ENCODE measurements at regions not wholly inside any gene's neighbourhood (a gene's known extent, or its start where the extent isn't known, plus 50 kb on each side); places are given as distances from the start of the nearest gene placed in this dataset.

DNA sequence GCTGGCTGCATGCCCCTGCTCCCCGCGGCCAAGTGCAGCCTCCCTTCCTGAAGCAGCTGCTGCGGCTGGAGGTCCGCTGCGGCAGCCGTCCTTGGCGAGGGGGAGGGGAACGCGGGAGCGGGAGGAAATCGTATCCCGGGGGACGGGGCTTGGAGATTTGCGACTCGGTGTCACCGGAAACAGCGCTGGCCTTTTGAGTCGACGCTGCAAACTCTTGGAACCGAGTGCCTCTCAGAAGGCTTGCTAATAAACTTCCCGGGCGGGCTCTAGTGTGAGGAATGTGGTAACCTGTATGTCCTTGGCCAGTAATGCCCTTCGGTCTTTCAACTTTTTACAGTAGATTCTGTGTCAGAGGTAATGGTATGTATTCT is 82.7 kb downstream of the PTPDC1 start:
- TF ChIP-seq, protein P1, sequence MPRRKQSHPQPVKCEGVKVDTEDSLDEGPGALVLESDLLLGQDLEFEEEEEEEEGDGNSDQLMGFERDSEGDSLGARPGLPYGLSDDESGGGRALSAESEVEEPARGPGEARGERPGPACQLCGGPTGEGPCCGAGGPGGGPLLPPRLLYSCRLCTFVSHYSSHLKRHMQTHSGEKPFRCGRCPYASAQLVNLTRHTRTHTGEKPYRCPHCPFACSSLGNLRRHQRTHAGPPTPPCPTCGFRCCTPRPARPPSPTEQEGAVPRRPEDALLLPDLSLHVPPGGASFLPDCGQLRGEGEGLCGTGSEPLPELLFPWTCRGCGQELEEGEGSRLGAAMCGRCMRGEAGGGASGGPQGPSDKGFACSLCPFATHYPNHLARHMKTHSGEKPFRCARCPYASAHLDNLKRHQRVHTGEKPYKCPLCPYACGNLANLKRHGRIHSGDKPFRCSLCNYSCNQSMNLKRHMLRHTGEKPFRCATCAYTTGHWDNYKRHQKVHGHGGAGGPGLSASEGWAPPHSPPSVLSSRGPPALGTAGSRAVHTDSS (tag by site-specific recombination; IDR thresholded peaks at IDR 0.05) = no peak
- TF ChIP-seq, protein P2, sequence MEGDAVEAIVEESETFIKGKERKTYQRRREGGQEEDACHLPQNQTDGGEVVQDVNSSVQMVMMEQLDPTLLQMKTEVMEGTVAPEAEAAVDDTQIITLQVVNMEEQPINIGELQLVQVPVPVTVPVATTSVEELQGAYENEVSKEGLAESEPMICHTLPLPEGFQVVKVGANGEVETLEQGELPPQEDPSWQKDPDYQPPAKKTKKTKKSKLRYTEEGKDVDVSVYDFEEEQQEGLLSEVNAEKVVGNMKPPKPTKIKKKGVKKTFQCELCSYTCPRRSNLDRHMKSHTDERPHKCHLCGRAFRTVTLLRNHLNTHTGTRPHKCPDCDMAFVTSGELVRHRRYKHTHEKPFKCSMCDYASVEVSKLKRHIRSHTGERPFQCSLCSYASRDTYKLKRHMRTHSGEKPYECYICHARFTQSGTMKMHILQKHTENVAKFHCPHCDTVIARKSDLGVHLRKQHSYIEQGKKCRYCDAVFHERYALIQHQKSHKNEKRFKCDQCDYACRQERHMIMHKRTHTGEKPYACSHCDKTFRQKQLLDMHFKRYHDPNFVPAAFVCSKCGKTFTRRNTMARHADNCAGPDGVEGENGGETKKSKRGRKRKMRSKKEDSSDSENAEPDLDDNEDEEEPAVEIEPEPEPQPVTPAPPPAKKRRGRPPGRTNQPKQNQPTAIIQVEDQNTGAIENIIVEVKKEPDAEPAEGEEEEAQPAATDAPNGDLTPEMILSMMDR (tag by site-specific recombination; IDR thresholded peaks at IDR 0.05) = no peak
- TF ChIP-seq ZNF707 (tag by site-specific recombination; IDR thresholded peaks at IDR 0.05) (no peak), ZNF501 (tag by site-specific recombination; IDR thresholded peaks at IDR 0.05) (no peak; the same call in 1 of the 2 replicates), ZNF621 (tag by site-specific recombination; IDR thresholded peaks at IDR 0.05) (no peak), ZBTB20 (tag by site-specific recombination; IDR thresholded peaks at IDR 0.05) (peak; percentile 25; the same call in 1 of the 2 replicates), KLF8 (tag by site-specific recombination; IDR thresholded peaks at IDR 0.05) (no peak)
- TF ChIP-seq, protein P3, sequence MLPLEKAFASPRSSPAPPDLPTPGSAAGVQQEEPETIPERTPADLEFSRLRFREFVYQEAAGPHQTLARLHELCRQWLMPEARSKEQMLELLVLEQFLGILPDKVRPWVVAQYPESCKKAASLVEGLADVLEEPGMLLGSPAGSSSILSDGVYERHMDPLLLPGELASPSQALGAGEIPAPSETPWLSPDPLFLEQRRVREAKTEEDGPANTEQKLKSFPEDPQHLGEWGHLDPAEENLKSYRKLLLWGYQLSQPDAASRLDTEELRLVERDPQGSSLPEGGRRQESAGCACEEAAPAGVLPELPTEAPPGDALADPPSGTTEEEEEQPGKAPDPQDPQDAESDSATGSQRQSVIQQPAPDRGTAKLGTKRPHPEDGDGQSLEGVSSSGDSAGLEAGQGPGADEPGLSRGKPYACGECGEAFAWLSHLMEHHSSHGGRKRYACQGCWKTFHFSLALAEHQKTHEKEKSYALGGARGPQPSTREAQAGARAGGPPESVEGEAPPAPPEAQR (tag by site-specific recombination; IDR thresholded peaks at IDR 0.05) = no peak
- TF ChIP-seq, protein P4, sequence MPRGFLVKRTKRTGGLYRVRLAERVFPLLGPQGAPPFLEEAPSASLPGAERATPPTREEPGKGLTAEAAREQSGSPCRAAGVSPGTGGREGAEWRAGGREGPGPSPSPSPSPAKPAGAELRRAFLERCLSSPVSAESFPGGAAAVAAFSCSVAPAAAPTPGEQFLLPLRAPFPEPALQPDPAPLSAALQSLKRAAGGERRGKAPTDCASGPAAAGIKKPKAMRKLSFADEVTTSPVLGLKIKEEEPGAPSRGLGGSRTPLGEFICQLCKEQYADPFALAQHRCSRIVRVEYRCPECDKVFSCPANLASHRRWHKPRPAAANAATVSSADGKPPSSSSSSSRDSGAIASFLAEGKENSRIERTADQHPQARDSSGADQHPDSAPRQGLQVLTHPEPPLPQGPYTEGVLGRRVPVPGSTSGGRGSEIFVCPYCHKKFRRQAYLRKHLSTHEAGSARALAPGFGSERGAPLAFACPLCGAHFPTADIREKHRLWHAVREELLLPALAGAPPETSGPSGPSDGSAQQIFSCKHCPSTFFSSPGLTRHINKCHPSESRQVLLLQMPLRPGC (tag by site-specific recombination; IDR thresholded peaks at IDR 0.05) = no peak

Measured in HEK293 (cell line).